Heart right ventricle (tissue), 16 donors: ENCODE measurements at regions not wholly inside any gene's neighbourhood (a gene's known extent, or its start where the extent isn't known, plus 50 kb on each side); places are given as distances from the start of the nearest gene placed in this dataset.

Experiments used
- ATAC-seq, 8 donors: fragments of 200-7000 bp; cut with Tn5 transposase; one replicate each; pipeline ENCODE4 v1.9.1; 2020; ENCODE audit warnings: mild to moderate bottlenecking in 8 of 8, moderate library complexity in 8 of 8, moderate number of reproducible peaks in 1 of 8
- DNase-seq, 2 donors: peaks; one replicate each; pipeline ENCODE4 v3.0.0-alpha.2; 2020
- H3K27ac ChIP-seq, 10 donors: fragments of 200-600 bp; sonication (generic) in 2 of 10; one replicate each; pipeline versions ENCODE4 v1.5.0 to v1.8.0; 2020 to 2022; ENCODE audit warnings: mild to moderate bottlenecking in 3 of 10
- H3K27me3 ChIP-seq, 7 donors: fragments of 200-600 bp; one replicate each; pipeline ENCODE4 v1.8.0; 2021 to 2022; ENCODE audit warnings: mild to moderate bottlenecking in 2 of 7
- H3K36me3 ChIP-seq, 9 donors: fragments of 200-600 bp; sonication (generic) in 1 of 9; one replicate each; pipeline versions ENCODE4 v1.5.0 to v1.8.0; 2020 to 2022; ENCODE audit warnings: mild to moderate bottlenecking in 2 of 9
- H3K4me1 ChIP-seq, 9 donors: fragments of 200-600 bp; sonication (generic) in 1 of 9; one replicate each; pipeline versions ENCODE4 v1.5.0 to v1.8.0; 2020 to 2022; ENCODE audit warnings: mild to moderate bottlenecking in 4 of 9
- H3K4me3 ChIP-seq, 10 donors: fragments of 200-600 bp; sonication (generic) in 2 of 10; one replicate each; pipeline versions ENCODE4 v1.5.0 to v1.8.0; 2020 to 2022; ENCODE audit warnings: mild to moderate bottlenecking in 7 of 10, moderate library complexity in 2 of 10
- H3K9me3 ChIP-seq, 11 donors: fragments of 200-600 bp in 10 of 11; sonication (generic) in 2 of 11; one replicate each; pipeline versions ENCODE4 v1.5.0 to v1.8.0; 2013 to 2022; ENCODE audit warnings: mild to moderate bottlenecking in 2 of 11, control low read depth in 1 of 11, moderate library complexity in 1 of 11
- CTCF ChIP-seq, 9 donors: fragments of 200-600 bp; sonication (generic) in 2 of 9; IDR thresholded peaks; one replicate each; pipeline versions ENCODE4 v1.5.0 to v1.8.0; 2021 to 2022; ENCODE audit warnings: antibody characterized with exemption in 9 of 9, mild to moderate bottlenecking in 5 of 9, moderate library complexity in 1 of 9
- WGBS, 2 donors: extraction: QIAGEN DNeasy Blood & Tissue Kit; methylation state at CpG; one replicate each; pipeline ENCODE4 v1.1.7; 2013; ENCODE audit warnings: inconsistent platforms in 1 of 2; 5-methylcytosine and 5-hydroxymethylcytosine counted together
- intact Hi-C, 10 donors: fragments of 100-400 bp; cut with DNase I; formaldehyde crosslinking; loops; one replicate each; pipeline versions ENCODE4 v1.11.1 to v1.14.2; 2022
- donor health status: Arrhythmogenic right ventricular cardiomyopathy.
- donor health status: ischemic (EF 13 %, LVEDD 7.1; RV severe dilation, severe dysfunction).
- donor health status: healthy with polysubstance abuse.
- donor health status: DM: no; HTN: yes; CAD: no.
- donor health status: DM: no; HTN: no; CAD: no.
- donor health status: ischemic (EF 25% LVEDD 6.9; RV normal size, moderate dysfunction).
- donor health status: ischemic (EF 25% LVEDD 5.7; RV mildly dilated, moderate dysfunction).
- donor health status: healthy.
- donor health status: DM: yes; HTN: yes; CAD: no.
- donor health status: Ischemic cardiomyopathy.
- donor health status: ischemic (EF 35%, LVEDD 5.7; RV mildly dilated, moderate dysfunction).
- donor health status: nonischemic (EF 11% LVEDD 7.7; RV severe dilation, severe dysfunction).
- donor health status: DM: yes; HTN: yes; CAD: no.
- donor health status: PGD.
- donor health status: ischemic (EF 29% LVEDD 5.4; RV normal size, mild dysfunction).
- donor health status: nonischemic (EF 23%, LVEDD 6.1; RV moderate dilation, normal function).

GRCh38 chrX:147827070-147827469 is 84.6 kb upstream of the FMR1 start:
- H3K27me3 ChIP-seq, result no peaks in the 10 kb centered on the region
- DNase-seq, result no peak
- no peak overlapping the region for H3K4me3 ChIP-seq
- no peak for ATAC-seq
- H3K36me3 ChIP-seq, result no peaks in the 10 kb centered on the region
- intact Hi-C loops, result no loop called here
- no peak for TF ChIP-seq CTCF (IDR thresholded peaks at IDR 0.05)
- peaks cover 0 to 36% (median 0%) of the 10 kb centered on the region in 11 donors for H3K9me3 ChIP-seq
- H3K27ac ChIP-seq, result no peak overlapping the region
- no peaks in the 10 kb centered on the region for H3K4me1 ChIP-seq
- WGBS, 2 donors, result 63 to 89% methylated on average over 3 of the region's 3 CpGs

GRCh38 chrX:147828719-147829118 is 83.0 kb upstream of the FMR1 start:
- Histone ChIP-seq H3K27me3 (no peaks in the 10 kb centered on the region), H3K36me3 (no peaks in the 10 kb centered on the region), H3K4me1 (no peaks in the 10 kb centered on the region), H3K9me3 (peaks cover 0 to 34% (median 0%) of the 10 kb centered on the region in 11 donors), H3K27ac (no peak overlapping the region), H3K4me3 (no peak overlapping the region)
- DNase-seq (no peak), ATAC-seq (no peak)
- no peak for TF ChIP-seq CTCF (IDR thresholded peaks at IDR 0.05)
- intact Hi-C loops, result no loop called here
- 85 to 86% methylated on average over 12 to 16 of the region's 16 CpGs for WGBS, 2 donors

DNA sequence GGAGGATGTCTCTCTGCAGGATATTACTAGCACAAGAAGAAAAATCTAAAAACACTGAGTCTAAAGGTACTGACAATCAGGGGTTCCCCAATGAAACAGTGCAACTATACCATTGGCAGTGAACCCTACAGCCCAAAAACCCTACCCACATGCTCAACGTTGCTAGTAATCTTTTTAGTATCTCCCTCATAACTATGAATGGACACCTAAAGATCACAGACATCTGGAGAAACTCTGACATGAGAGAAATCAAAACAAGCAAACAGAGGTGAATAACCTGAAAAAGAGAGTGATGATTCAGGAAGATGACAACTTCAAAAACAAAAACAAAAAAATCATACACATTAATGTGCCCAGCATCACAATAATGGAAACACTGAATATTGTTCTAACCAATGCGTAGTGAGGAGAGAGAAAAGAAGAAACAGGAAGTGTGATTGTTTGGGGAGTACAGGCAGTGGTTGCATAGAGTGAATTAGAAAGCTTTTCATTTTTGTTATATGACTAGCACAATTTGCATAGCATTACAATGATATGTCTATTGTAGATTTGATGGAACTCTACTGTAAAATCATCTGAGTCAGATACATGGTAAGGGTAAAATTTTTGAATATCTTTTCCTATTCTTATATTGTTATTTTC is 78.9 kb upstream of the FMR1 start:
- H3K27me3 ChIP-seq, result peaks cover 0 to 5% (median 0%) of the 10 kb centered on the region in 7 donors
- TF ChIP-seq CTCF (IDR thresholded peaks at IDR 0.05), result no peak
- ATAC-seq (no peak), DNase-seq (no peak)
- H3K4me3 ChIP-seq, result no peak overlapping the region
- WGBS, 2 donors, result 54 to 63% methylated on average over 2 of the region's 2 CpGs
- intact Hi-C loops, result no loop called here
- H3K27ac ChIP-seq, result no peak overlapping the region
- no peaks in the 10 kb centered on the region for H3K36me3 ChIP-seq
- H3K4me1 ChIP-seq, result no peaks in the 10 kb centered on the region
- H3K9me3 ChIP-seq, result peaks cover 0 to 30% (median 0%) of the 10 kb centered on the region in 11 donors

- intact Hi-C loops, result no loop called here
- peaks cover 0 to 5% (median 0%) of the 10 kb centered on the region in 7 donors for H3K27me3 ChIP-seq
- no peaks in the 10 kb centered on the region for H3K9me3 ChIP-seq
- DNase-seq (no peak), ATAC-seq (no peak)
- no peaks in the 10 kb centered on the region for H3K4me1 ChIP-seq
- no peak overlapping the region for H3K4me3 ChIP-seq
- WGBS, 2 donors, result 33 to 42% methylated on average over 1 of the region's 1 CpG
- TF ChIP-seq CTCF (IDR thresholded peaks at IDR 0.05), result peak in 2 of 9 donors; percentile 9 to 26
- H3K36me3 ChIP-seq, result no peaks in the 10 kb centered on the region
- no peak overlapping the region for H3K27ac ChIP-seq
Observed at GRCh38 chrX:147838465-147839131, 73.1 kb upstream of the FMR1 start.
